Bronchial epithelial cell (primary cell): ENCODE measurements at regions not wholly inside any gene's neighbourhood (a gene's known extent, or its start where the extent isn't known, plus 50 kb on each side); places are given as distances from the start of the nearest gene placed in this dataset.
A peak's percentile ranks its signal among the peaks of the same experiment; 100 is the strongest.

Experiments used
- DNase-seq: peaks from one replicate; pipeline ENCODE4 v3.0.0-alpha.2; 2010; ENCODE audit warnings: low read depth
- FAIRE-seq: peaks from 2 replicates; lab custom pipeline; 2011; peaks lifted over from hg19 to GRCh38; lab: Jason Lieb, UNC
- H3K27me3 ChIP-seq: 2 replicates; pipeline ENCODE4 v1.5.1; 2011; ENCODE audit warnings: low read length; ENCODE audit not compliant: control insufficient read depth, insufficient read depth
- H3K36me3 ChIP-seq: 2 replicates; pipeline ENCODE4 v1.5.1; 2011; ENCODE audit warnings: low read length; ENCODE audit not compliant: control insufficient read depth, insufficient read depth
- H3K4me3 ChIP-seq: 2 replicates; pipeline ENCODE4 v1.5.1; 2011; ENCODE audit warnings: mild to moderate bottlenecking, low read depth, low read length, control low read depth
- TF ChIP-seq, protein P1 (sequence below): IDR thresholded peaks from 2 replicates; pipeline ENCODE4 v1.5.1; 2011; ENCODE audit warnings: mild to moderate bottlenecking, moderate library complexity, low read length, control low read depth, inconsistent platforms; ENCODE audit not compliant: insufficient read depth, severe bottlenecking

GRCh38 chr2:15728245-15728938 is 136.7 kb downstream of the DDX1 start:
- H3K36me3 ChIP-seq = no peaks in the 10 kb centered on the region
- no peak for DNase-seq
- TF ChIP-seq, protein P1, sequence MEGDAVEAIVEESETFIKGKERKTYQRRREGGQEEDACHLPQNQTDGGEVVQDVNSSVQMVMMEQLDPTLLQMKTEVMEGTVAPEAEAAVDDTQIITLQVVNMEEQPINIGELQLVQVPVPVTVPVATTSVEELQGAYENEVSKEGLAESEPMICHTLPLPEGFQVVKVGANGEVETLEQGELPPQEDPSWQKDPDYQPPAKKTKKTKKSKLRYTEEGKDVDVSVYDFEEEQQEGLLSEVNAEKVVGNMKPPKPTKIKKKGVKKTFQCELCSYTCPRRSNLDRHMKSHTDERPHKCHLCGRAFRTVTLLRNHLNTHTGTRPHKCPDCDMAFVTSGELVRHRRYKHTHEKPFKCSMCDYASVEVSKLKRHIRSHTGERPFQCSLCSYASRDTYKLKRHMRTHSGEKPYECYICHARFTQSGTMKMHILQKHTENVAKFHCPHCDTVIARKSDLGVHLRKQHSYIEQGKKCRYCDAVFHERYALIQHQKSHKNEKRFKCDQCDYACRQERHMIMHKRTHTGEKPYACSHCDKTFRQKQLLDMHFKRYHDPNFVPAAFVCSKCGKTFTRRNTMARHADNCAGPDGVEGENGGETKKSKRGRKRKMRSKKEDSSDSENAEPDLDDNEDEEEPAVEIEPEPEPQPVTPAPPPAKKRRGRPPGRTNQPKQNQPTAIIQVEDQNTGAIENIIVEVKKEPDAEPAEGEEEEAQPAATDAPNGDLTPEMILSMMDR = no peak
- FAIRE-seq = no peak
- H3K4me3 ChIP-seq = no peak overlapping the region
- peaks cover 22% of the 10 kb centered on the region for H3K27me3 ChIP-seq

DNA sequence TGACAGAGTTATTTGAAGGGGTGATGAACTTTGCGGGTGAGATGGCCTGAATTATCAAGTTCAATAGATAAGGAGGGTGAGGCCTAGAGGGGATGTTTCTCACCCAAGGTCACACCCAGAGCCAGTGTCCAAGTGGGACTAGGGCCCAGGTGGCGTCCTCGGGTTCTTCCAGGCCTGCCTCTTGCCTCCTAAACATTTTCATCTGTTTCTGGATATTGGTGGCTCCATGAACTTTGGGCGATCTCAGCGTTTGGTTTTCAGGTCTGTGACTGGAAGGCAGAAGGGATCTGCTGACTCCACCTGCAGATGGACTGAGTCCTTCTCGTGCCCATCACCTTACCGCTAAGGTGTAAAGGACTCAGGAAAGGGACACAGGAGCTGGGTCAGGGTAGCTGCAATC is 137.3 kb downstream of the DDX1 start:
- FAIRE-seq (no peak), DNase-seq (no peak)
- TF ChIP-seq, protein P1 = no peak
- Histone ChIP-seq H3K27me3 (peaks cover 24% of the 10 kb centered on the region), H3K36me3 (no peaks in the 10 kb centered on the region), H3K4me3 (no peak overlapping the region)

DNA sequence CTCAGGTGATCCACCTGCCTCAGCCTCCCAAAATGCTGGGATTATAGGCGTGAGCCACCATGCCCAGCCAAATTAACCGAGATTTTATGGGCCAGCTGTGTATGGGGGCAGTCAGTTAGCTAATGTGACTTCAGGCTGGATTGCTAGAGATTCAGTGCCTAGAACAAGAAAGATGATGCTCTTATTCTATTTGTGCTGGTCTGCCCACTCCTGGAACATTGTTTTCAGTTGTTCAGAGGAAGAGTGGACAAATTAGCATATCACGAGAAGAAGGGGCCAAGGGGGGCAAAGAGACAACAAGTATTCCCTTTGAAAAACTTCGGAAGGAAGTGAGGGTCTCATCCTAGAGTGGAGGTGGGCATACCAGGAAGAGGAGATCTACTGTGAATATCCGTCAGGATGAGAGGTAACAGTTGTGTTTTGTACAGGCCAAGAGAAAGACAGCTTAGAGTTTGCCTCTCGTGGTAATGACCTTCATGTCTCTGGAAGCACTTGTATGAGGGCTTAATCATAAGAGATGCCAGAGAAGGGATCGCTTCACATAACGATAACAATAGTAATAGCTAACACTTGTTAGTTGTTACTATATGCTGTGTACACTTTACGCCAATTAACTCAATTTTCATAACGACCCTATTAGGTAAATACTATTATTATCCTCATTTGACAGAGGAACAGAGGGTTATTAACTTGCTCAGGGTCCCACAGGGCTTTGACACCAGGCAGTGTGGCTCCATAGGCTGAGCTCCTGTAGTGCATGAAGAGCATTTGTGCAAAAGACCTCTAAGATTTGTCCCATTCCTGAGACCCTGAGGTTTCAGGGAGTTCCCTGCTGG is 138.3 kb downstream of the DDX1 start:
- TF ChIP-seq, protein P1 = no peak
- FAIRE-seq = no peak

DNA sequence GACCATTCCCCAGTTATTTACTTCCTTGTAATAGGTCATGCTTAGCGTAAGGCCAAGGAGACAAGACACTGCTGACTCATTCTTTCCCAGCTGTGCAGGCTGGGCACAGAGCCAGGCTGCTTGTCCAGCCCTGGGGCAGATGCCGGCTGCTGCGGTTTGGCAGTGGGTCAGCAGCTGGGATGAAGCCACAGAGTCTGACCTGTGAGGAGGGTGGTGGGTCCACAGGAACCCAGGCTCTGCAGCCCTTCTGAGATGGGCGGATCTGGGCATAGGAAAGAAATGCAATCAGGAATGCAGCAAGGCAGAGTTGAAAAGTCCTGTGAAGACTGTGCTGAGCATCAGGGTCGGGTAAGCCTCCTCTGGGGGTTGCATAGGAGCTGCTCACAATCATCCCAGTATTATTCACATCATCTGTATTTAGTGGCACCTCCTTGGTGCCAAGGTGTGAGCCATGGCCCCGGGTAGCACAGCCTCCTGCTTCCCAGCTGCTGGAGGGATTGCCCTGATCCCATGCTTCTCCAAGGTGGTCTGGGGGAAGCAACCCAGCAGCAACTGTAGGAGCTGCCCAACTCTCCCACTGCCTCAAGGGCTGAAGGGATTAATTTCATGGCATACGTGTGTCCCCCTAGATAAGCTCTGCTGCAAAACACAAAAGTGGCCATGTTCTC is 139.0 kb downstream of the DDX1 start:
- Histone ChIP-seq H3K27me3 (peaks cover 33% of the 10 kb centered on the region), H3K4me3 (no peak overlapping the region), H3K36me3 (no peaks in the 10 kb centered on the region)
- TF ChIP-seq, protein P1 = no peak
- DNase-seq (peak; percentile 86), FAIRE-seq (no peak)

More for the DNA sequence above, 138.3 kb downstream of the DDX1 start:
- peaks cover 30% of the 10 kb centered on the region for H3K27me3 ChIP-seq
- no peak for DNase-seq
- H3K36me3 ChIP-seq = no peaks in the 10 kb centered on the region
- H3K4me3 ChIP-seq = no peak overlapping the region

DNA sequence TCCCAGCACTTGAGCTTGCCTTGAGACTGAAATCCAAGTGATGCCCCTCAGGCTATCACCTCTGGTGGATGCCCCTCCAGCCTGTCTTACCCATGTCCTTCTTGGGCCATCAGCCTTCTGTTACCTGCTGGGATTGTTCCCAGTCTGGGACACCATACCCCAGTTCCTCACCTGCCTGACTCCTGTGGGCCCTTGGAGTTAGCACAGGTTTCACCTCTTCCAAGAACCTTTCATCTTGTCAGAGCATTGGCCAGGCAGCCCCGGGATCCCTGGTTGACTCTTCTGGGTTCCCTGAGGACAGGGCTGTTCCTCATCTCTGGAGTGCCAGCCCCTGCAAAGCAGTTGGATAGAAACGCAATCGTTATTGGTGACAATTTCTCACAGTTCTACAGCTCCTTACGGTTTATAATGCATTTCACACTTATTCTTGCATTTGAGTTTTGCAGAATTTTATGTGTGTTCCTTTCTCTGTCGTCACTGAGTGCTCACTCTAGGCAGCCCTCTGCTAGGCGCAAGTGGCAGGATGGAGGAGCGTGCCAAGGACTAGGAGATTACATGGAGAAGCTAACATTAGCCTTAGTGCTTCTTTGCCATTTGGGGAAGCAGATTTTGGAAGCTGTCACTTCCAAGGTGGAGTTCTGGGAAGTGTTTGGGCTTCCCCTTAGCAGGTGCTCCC is 139.7 kb downstream of the DDX1 start:
- peaks cover 33% of the 10 kb centered on the region for H3K27me3 ChIP-seq
- FAIRE-seq = no peak

More for the DNA sequence above, 139.7 kb downstream of the DDX1 start:
- no peak for DNase-seq
- TF ChIP-seq, protein P1 = no peak
- Histone ChIP-seq H3K4me3 (no peak overlapping the region), H3K36me3 (no peaks in the 10 kb centered on the region)
